GM19328 (cell line): ENCODE measurements at regions not wholly inside any gene's neighbourhood (a gene's known extent, or its start where the extent isn't known, plus 50 kb on each side); places are given as distances from the start of the nearest gene placed in this dataset.

ENCODE experiments used
- ATAC-seq: cut with Tn5 transposase; IDR thresholded peaks from one replicate; pipeline ENCODE4 v1.9.1; 2021; ENCODE audit warnings: mild to moderate bottlenecking, moderate library complexity; ENCODE audit not compliant: unreplicated experiment

DNA sequence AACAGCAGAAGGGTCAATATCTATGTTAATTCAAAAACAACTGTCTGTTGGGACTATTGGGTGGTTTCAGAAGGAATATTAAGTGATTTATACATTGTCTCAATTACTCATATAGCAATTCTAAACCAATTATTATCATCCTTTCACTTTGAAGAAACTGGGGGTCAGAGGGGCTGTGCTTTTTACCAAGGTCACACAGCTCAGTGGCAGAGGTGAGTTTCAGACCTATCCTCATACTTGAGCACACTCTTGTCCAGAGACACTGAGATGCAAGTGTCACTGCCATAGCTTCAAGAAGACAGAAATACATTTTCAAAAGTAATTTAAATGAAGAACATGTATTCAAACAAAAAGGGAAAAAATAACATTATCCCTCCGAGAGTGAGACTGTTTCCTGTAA, 195.3 kb downstream of the ARL4A start:
- ATAC-seq, result no peak

DNA sequence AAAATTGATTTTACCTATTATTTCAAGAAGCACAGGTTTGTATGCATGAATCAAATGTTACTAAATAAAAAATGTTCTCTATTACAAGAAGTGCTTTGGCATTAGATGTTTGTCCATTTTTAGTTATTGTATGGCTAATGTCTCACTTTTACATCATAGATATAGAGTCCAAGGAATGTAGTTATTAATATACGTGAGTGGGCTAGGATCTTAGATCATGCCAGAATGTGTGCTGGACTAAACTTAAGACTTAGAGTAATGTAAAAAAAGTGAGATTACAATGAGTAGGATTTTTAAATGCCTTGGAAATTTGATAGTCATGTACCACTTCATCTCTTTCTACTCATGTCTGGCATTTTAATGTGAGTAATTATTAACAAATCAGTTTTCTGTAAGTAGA, 196.6 kb downstream of the ARL4A start:
- no peak for ATAC-seq

DNA sequence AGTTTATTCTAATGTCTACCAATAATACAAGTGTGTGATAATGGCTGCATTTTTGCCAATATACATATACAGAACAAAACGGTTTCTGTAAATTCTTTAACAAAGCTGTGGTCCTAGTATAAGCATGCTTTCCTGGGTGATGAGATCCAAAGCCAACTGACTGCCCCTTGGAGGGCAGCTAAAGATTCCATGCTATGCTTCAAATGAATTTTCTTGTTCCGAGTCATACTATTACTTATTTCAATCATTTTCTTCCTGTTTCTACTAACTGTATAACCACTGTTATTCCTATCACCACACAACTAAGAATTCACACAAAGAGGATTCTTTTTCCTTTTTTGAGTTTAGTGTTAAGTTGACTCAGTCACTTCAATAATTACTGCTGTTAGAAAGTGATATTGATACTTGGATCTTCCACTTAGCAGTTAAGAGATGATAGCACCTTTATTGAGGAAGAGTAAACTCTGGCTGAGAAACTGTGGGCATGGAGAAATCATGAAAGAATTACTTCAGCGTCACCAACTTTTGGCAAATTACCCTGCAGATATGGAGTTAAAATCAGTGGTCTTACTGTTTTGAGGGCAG, 197.5 kb downstream of the ARL4A start:
- no peak for ATAC-seq

DNA sequence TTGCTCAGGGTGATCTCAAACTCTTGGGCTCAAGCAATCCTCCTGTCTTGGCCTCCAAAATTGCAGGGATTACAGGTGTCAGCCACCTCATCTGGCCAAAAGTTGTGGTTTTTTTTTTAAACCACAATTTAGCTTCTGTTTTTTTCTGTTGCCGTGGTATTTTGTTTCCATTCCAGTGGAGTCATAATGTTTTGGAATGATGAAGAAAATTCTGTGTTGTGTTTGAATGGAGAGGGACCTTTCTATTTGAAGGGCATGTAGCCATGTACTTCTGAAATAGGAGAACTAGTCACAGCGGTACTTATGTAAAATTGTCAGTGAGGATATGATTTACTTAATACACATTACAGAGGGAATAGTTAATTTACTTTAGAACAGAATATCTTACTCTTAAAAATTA, 201.3 kb downstream of the ARL4A start:
- ATAC-seq, result no peak

DNA sequence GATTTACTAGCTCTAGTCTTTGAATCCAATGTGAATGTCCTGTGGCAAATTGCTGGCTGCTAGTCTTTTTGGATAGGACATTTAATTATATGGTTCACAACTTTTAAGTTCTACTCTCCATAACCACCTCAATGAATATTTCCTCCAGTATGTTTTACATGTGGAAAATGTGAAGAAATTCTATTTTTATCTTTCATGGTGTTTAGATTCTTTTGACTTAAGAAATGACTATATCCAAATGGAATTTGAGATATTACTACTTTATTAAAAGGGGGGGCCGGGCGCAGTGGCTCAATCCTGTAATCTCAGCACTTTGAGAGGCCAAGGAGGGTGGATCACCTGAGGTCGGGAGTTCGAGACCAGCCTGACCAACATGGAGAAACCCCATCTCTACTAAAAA, 202.0 kb downstream of the ARL4A start:
- no peak for ATAC-seq

DNA sequence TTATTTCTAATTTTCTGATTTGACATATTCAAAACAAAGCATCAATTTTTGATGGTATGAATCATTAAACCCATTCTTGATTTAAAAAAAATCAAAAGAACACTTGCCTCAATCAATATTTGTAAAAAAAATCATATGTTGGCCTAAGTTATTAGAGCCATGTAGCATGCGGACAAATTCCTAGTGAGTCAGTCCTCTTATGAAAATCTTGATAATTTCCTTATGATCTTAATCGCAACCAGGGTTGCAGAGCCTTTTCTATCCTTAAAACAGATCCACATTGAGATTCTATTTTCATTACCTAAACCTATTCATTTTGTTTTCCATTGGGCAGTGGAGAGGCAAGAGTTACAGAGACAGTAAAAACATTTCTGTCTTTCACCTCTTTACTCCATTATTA, 203.2 kb downstream of the ARL4A start:
- no peak for ATAC-seq

DNA sequence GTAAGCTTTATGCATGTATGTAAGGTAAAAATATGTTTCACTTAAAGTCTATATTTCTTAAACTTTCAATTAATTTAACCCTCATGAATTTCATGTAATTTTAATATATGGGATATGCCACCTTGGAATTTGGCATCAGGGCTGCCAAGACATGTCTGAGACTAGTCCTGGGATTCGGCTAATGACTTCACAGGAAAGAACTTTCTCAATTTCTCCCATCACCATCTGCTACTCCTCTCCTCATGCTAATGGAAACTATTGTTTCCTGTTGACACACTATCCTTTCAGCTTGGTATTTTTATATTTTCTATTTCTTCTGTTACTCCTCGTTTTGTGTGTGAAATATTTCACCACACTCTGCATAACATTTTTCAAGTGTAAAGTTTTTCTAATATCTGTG, 205.9 kb downstream of the ARL4A start:
- no peak for ATAC-seq

DNA sequence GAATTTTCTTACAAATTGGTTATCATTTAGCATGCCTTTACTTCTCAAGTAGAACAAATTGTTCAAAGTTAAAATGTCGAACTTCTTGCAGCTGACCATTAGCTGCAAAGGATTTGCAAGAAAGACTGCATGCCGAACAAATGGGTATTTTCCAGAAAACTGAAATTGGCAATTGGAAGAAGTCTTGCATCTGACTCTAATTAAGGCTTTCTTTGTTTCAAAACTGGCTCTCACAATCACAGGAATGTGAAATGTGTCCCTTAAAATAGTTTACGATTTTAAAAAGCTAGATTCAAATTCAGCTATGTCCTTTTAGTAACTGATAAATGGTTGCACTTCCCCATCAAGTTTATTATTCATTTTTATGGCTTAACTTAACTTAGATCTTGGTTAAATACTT, 207.9 kb downstream of the ARL4A start:
- no peak for ATAC-seq

DNA sequence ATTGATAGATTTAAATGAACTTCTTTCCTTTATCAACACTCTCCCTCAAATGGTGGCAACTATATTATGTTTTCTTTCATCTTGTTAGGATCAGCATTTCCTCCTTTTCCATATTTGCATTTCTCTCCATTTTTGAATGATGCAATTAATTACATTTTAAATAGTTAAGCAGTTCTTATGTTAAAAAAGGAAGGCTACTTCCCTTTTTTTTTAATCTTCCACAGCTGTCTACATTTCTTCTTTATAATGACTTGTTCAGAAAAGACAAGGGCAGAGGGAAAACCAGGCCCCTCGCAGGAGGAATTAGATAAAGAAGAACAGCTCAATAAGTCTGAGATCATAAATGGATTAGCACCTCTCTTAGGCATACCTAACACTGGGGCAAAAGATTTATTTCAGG, 208.9 kb downstream of the ARL4A start:
- ATAC-seq, result no peak

DNA sequence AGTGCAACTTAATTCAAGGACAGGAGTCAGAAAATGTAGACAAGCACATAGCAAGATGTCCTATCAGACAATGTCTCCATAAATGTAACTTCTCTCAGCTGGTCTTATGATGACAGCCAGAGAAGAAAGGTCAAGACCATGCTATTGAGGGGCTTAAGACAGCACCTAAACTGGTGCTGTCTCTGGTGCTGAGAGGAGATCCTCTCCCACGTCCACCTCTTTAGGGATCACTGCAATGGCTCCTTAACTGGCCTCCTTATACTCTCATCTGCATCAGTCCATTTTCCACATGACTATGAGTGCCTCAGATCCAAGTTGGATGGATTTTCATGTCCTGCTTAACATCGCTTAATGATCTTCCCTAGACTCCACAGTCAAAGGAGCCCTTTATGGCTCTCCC, 210.6 kb downstream of the ARL4A start:
- ATAC-seq, result no peak

DNA sequence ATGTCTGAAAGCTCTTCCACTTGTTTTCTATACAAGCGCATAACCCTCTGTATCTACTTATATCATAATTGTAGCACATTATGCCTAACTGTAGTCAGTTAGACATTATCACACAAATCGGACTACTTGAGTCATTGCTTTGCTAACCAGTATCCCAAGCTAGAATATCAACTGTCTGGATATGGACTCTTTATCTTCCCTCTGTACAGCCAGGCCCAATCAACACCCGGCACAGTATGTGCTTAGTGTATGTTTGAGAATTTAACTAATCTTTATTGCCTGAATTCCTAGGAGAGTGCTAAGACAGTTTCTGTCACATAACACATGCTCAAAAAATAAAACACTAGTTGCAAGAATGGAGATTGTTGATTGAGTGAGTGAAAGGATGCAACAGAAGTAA, 211.2 kb downstream of the ARL4A start:
- ATAC-seq, result no peak

DNA sequence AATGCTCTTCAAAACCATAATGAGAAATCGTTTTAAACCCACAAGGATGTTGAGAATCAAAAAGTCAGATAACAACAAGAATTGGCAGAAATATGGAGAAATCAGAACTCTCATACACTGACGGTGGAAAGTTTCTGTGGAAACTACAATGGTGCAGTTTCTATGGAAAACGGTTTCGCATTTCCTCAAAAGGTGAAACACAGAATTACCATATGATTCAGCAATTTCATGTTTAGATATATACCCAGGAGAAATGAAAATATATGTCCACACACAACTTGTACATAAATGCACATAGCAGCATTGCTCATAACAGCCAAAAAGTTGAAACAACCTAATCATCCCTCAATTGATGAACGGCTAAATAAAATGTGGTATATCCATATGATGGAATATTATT, 218.2 kb downstream of the ARL4A start:
- ATAC-seq, result no peak

DNA sequence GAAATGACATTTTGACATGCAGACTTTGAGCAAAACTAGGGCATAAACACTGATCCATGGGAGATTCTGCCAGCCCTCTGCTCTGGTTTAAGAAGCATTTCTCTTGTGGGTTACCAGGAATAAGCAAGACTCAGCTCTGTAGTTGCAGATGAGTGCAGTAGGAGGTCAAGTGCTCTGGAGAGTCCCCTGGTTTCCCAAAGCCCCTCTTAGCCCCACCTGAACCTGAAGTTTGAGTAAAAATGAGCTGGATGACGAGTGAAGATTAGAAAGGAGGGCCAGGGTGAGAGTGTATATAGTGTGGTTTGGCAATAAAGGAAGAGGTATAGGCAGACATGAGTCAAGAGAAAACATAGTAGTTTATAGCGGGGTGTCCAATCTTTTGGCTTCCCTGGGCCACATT, 220.3 kb downstream of the ARL4A start:
- no peak for ATAC-seq

DNA sequence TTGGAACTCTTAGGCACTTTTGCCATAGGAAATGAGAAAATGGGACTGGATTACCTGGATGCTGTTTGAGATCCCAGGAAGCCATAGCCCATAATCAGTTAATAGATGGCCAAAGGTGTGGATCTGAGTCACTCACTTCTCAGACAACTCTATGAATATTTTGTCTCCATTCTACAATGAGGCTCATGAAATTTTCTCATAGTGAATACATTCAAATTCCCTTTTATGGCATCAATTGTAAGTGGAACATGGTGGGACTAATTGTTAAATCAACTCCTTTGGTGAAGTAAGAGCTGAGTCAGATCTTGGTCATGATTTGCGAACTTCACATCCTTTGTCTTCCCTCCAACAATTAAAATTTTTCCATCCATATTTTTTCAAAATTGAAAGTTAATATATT, 222.1 kb downstream of the ARL4A start:
- no peak for ATAC-seq

DNA sequence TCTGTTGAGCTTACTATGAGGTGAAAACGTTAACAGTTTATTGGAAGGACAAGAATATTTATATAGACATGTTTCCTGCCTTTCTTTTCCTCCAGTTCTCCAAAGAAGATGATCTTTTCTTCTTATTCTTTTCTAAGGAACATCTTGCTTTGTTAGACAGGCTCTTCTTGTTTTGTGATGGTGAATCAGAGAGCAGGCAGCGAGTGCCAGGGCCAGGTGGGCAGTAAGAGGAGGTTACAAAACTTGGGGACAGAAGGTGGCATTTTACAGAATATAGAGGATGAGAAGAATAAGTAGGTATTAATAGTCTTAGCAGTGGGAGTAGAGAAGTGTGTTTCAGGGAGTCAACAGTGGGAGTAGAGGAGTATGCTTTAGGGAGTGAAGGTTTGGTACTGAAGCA, 223.6 kb downstream of the ARL4A start:
- no peak for ATAC-seq

DNA sequence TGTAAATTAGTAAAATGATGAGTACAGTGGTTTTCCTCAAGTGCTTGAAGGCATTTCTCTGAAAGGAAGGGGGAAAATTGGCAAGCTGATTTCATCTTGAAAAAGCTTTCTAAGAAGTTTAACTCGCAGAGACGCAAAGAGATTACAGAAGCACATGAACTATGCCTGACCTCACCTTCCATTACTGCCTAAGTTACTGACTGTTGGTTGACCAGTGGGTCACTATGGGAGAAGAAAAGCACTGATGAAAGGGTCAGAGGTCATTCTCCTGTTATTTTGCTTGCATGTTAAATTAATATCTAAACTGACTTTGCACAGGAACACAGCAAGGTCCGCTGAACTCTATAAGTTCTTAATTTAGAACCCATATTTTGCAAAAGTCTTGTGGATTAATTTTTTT, 225.6 kb downstream of the ARL4A start:
- ATAC-seq, result no peak

DNA sequence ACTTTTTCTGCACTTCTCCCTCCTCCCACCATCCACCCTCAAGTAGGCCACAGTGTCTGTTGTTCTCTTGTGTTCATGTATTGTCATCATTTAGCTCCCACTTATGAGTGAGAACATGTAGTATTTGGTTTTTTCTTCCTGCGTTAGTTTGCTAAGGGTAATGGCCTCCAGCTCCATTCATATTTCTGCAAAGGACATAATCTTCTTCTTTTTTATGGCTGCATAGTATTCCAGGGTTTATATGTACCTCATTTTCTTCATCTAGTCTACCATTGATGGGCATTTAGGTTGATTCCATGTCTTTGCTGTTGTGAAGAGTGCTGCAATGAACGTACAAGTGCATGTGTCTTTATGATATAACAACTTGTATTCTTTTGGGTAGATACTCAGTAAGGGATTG, 230.4 kb downstream of the ARL4A start:
- ATAC-seq, result no peak

DNA sequence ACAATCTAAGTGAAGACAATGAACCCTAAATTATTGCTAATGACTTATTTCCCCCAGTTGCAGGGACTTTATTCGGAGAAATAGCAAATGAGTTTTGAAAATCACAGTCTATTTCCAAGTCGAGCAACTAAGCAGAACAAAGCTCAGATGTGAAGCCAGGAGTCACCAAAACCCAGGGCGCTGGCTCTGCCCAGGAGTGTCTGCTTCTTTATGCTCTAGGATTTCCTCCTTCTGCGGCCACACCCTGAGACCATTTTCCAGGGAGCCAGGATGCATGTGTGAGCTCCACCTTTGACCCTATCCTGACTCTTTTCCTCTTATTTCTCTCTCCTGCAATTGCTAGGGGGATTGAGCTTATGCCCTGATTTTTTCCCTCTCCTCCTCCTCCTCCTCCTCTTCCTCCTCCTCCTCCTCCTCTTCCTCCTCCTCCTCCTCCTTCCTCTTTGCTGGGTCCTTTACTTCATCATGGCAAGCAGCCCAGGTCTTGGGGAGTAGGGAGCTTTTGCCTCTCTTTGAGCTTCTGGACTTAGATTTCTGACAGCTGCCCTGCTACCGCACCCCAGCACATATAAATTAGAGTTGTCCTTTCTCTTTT, 234.4 kb downstream of the ARL4A start:
- ATAC-seq, result no peak

DNA sequence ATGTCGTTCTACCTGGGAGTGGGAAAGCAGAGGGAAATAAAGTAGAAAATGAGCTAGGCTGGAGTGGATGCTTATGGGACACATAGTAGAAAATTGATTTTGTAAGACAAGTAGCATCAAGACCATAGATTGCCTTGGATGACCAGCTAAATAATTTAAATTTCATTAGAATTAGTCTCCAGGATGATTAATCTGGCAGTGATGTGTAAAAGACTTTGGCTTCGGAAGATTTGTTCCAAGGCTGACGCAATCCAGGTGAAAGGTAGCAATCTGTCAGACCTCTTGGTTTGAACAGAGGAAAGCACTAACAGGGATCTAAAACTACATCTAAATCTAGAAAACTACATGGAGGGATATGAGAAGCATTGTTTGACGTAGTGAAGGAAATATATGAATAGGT, 236.5 kb downstream of the ARL4A start:
- no peak for ATAC-seq

DNA sequence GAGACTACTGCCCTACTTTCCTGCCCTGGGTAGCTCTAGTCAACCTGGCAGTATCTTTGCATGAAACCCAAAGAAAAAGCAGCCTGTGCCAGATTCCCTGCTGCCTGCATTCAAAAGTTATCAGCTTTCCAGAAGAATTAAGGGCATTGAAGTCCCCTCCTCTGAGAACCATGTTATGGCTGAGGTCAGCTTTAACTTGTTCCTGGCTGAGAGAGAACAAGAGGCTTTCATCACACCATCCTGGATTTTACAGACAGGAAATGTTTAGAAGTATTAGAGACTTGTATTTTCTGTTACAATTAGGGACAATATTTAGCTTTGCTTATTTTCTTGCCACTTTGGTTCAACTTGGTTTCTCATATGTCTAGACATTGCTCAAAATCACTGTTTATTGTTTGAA, 238.8 kb downstream of the ARL4A start:
- ATAC-seq, result no peak

DNA sequence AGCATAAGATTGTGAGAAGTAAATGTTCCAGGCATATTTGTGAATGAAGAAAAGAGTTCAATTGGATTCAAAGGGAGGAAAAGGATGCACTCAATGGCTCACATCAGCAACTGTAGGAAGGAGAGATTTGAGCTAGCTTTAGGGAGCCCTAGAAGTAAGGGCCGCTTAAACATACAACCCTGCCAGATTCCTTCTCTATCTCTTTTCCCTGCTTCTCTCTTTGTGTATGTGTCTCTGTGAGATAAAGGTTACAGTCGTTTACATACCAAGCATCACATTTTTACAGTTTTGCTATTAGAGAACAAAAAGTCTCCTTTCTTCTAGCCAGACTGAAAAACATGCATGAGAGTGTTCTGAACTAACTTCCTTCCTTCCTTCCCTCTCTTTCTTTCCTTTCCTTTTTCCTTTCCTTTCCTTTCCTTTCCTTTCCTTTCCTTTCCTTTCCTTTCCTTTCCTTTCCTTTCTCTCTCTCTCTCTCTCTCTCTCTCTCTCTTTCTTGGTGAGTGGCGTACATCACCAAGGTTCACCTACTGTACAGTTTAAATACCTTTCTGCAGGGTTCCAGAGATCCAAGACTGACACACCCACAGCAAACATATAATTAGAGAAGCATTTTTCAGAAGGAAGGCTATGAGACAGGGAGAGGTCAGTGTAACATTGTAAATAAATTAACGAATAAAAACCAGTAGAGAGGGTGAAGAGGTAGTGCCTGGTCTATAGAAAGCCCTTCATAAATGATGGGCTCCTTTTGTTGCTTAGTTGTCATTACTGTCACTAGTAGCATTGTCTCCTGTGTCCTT, 240.4 kb downstream of the ARL4A start:
- ATAC-seq, result no peak

DNA sequence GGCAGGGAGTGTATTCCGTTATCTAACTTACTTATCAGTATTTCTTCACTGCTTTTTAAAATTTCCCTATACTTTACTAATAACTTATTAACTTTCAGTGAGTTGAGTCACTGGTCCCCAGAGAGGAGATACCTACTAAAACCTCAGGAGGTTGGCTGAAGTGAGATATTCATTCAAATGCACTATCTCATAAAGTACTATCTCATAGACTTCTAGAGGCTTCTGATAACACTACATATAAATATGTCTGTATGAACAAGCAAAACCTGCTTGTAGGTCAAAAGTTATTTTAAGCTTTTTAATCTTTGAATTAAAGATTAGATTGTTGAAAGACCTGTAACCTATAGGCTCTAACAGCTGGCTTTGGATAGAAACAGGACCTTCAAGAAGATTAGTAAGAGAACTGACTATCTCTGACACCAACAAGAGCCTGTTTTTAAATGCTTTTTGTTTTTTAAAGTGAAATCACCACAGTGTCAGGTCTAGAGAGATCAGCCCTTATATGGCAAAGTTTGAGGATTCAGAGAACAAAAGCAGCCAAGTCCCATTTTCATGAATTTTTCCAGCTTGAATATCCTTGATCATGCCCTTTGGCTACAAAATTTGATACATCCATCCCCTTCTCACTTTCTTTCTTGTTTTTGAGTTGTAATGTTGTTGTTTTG, 242.2 kb downstream of the ARL4A start:
- no peak for ATAC-seq
